ENCODE measurements at regions not wholly inside any gene's neighbourhood (a gene's known extent, or its start where the extent isn't known, plus 50 kb on each side); places are given as distances from the start of the nearest gene placed in this dataset.

- Histone ChIP-seq H3K27me3 (ENCODE audit: control insufficient read depth, insufficient read depth) (no peaks in the 10 kb centered on the region), H3K27ac (ENCODE audit: low read length) (no peak overlapping the region), H3K9me3 (ENCODE audit: control insufficient read depth, low read length) (no peaks in the 10 kb centered on the region), H3K4me1 (ENCODE audit: control insufficient read depth, insufficient read depth, low read length) (no peaks in the 10 kb centered on the region), H3K4me3 (ENCODE audit: low read length) (no peak overlapping the region)
- ATAC-seq (no peak), DNase-seq (no peak)
- WGBS, result 94% methylated on average over 1 of the region's 1 CpG
- intact Hi-C loops (cut with DNase I), result no loop called here
These were observed 277.3 kb downstream of the SLC16A7 start for GRCh38 chr12:59873136-59873535.

GRCh38 chr12:59874781-59875180, 279.0 kb downstream of the SLC16A7 start:
- H3K27me3 ChIP-seq (ENCODE audit: control insufficient read depth, insufficient read depth), result no peaks in the 10 kb centered on the region
- H3K4me1 ChIP-seq (ENCODE audit: control insufficient read depth, insufficient read depth, low read length), result no peaks in the 10 kb centered on the region
- no peak overlapping the region for H3K4me3 ChIP-seq (ENCODE audit: low read length)
- no peak overlapping the region for H3K27ac ChIP-seq (ENCODE audit: low read length)
- no peak for DNase-seq
- 44% methylated on average over 1 of the region's 1 CpG for WGBS
- H3K9me3 ChIP-seq (ENCODE audit: control insufficient read depth, low read length), result no peaks in the 10 kb centered on the region
- intact Hi-C loops (cut with DNase I), result no loop called here
- no peak for ATAC-seq

- no peak overlapping the region for H3K27ac ChIP-seq (ENCODE audit: low read length)
- H3K4me1 ChIP-seq (ENCODE audit: control insufficient read depth, insufficient read depth, low read length), result no peaks in the 10 kb centered on the region
- DNase-seq, result no peak
- H3K9me3 ChIP-seq (ENCODE audit: control insufficient read depth, low read length), result no peaks in the 10 kb centered on the region
- H3K4me3 ChIP-seq (ENCODE audit: low read length), result no peak overlapping the region
- WGBS, result 45% methylated on average over 2 of the region's 2 CpGs
- no peak for ATAC-seq
- intact Hi-C loops (cut with DNase I), result no loop called here
- no peaks in the 10 kb centered on the region for H3K27me3 ChIP-seq (ENCODE audit: control insufficient read depth, insufficient read depth)
These were observed 290.4 kb downstream of the SLC16A7 start for GRCh38 chr12:59886131-59886733.

- no peaks in the 10 kb centered on the region for H3K9me3 ChIP-seq (ENCODE audit: control insufficient read depth, low read length)
- intact Hi-C loops (cut with DNase I), result no loop called here
- WGBS, result 66% methylated on average over 3 of the region's 3 CpGs
- H3K4me3 ChIP-seq (ENCODE audit: low read length), result no peak overlapping the region
- H3K4me1 ChIP-seq (ENCODE audit: control insufficient read depth, insufficient read depth, low read length), result no peaks in the 10 kb centered on the region
- no peak overlapping the region for H3K27ac ChIP-seq (ENCODE audit: low read length)
- no peak for ATAC-seq
- no peaks in the 10 kb centered on the region for H3K27me3 ChIP-seq (ENCODE audit: control insufficient read depth, insufficient read depth)
- no peak for DNase-seq
These were observed 291.3 kb downstream of the SLC16A7 start for GRCh38 chr12:59887178-59887577.

- 83% methylated on average over 3 of the region's 3 CpGs for WGBS
- H3K4me1 ChIP-seq (ENCODE audit: control insufficient read depth, insufficient read depth, low read length), result no peaks in the 10 kb centered on the region
- intact Hi-C loops (cut with DNase I), result no loop called here
- no peak overlapping the region for H3K4me3 ChIP-seq (ENCODE audit: low read length)
- no peak for ATAC-seq
- no peak overlapping the region for H3K27ac ChIP-seq (ENCODE audit: low read length)
- no peak for DNase-seq
- H3K9me3 ChIP-seq (ENCODE audit: control insufficient read depth, low read length), result no peaks in the 10 kb centered on the region
- no peaks in the 10 kb centered on the region for H3K27me3 ChIP-seq (ENCODE audit: control insufficient read depth, insufficient read depth)
These were observed 295.2 kb downstream of the SLC16A7 start for GRCh38 chr12:59890896-59891579.

GRCh38 chr12:59895166-59895775, 299.4 kb downstream of the SLC16A7 start:
- H3K27me3 ChIP-seq (ENCODE audit: control insufficient read depth, insufficient read depth), result no peaks in the 10 kb centered on the region
- no peak overlapping the region for H3K4me3 ChIP-seq (ENCODE audit: low read length)
- no peaks in the 10 kb centered on the region for H3K9me3 ChIP-seq (ENCODE audit: control insufficient read depth, low read length)
- intact Hi-C loops (cut with DNase I), result no loop called here
- no peaks in the 10 kb centered on the region for H3K4me1 ChIP-seq (ENCODE audit: control insufficient read depth, insufficient read depth, low read length)
- H3K27ac ChIP-seq (ENCODE audit: low read length), result no peak overlapping the region
- ATAC-seq (no peak), DNase-seq (no peak)
- WGBS, result 78% methylated on average over 1 of the region's 1 CpG

- Histone ChIP-seq H3K4me1 (ENCODE audit: control insufficient read depth, insufficient read depth, low read length) (no peaks in the 10 kb centered on the region), H3K4me3 (ENCODE audit: low read length) (no peak overlapping the region), H3K27ac (ENCODE audit: low read length) (no peak overlapping the region), H3K27me3 (ENCODE audit: control insufficient read depth, insufficient read depth) (no peaks in the 10 kb centered on the region), H3K9me3 (ENCODE audit: control insufficient read depth, low read length) (no peaks in the 10 kb centered on the region)
- DNase-seq (no peak), ATAC-seq (peak; percentile 55 to 89)
- intact Hi-C loops (cut with DNase I), result no loop called here
- 52% methylated on average over 3 of the region's 3 CpGs for WGBS
These were observed 309.2 kb downstream of the SLC16A7 start for GRCh38 chr12:59904874-59905521.

GRCh38 chr12:59911516-59911915, 315.7 kb downstream of the SLC16A7 start:
- intact Hi-C loops (cut with DNase I), result no loop called here
- H3K27ac ChIP-seq (ENCODE audit: low read length), result no peak overlapping the region
- no peak overlapping the region for H3K4me3 ChIP-seq (ENCODE audit: low read length)
- no peaks in the 10 kb centered on the region for H3K27me3 ChIP-seq (ENCODE audit: control insufficient read depth, insufficient read depth)
- WGBS, result 87% methylated on average over 3 of the region's 3 CpGs
- no peaks in the 10 kb centered on the region for H3K4me1 ChIP-seq (ENCODE audit: control insufficient read depth, insufficient read depth, low read length)
- no peak for DNase-seq
- H3K9me3 ChIP-seq (ENCODE audit: control insufficient read depth, low read length), result no peaks in the 10 kb centered on the region
- ATAC-seq, result no peak

GRCh38 chr12:59916988-59917387, 321.2 kb downstream of the SLC16A7 start:
- intact Hi-C loops (cut with DNase I), result no loop called here
- Histone ChIP-seq H3K4me1 (ENCODE audit: control insufficient read depth, insufficient read depth, low read length) (no peaks in the 10 kb centered on the region), H3K27me3 (ENCODE audit: control insufficient read depth, insufficient read depth) (no peaks in the 10 kb centered on the region), H3K4me3 (ENCODE audit: low read length) (no peak overlapping the region), H3K9me3 (ENCODE audit: control insufficient read depth, low read length) (no peaks in the 10 kb centered on the region), H3K27ac (ENCODE audit: low read length) (no peak overlapping the region)
- no peak for DNase-seq
- ATAC-seq, result no peak

GRCh38 chr12:59927032-59927431, 331.2 kb downstream of the SLC16A7 start:
- intact Hi-C loops (cut with DNase I), result no loop called here
- H3K27me3 ChIP-seq (ENCODE audit: control insufficient read depth, insufficient read depth), result no peaks in the 10 kb centered on the region
- H3K9me3 ChIP-seq (ENCODE audit: control insufficient read depth, low read length), result no peaks in the 10 kb centered on the region
- ATAC-seq, result no peak
- 74% methylated on average over 1 of the region's 1 CpG for WGBS
- no peaks in the 10 kb centered on the region for H3K4me1 ChIP-seq (ENCODE audit: control insufficient read depth, insufficient read depth, low read length)
- no peak for DNase-seq
- no peak overlapping the region for H3K4me3 ChIP-seq (ENCODE audit: low read length)
- H3K27ac ChIP-seq (ENCODE audit: low read length), result no peak overlapping the region

GRCh38 chr12:59928416-59928815, 332.6 kb downstream of the SLC16A7 start:
- Histone ChIP-seq H3K4me3 (ENCODE audit: low read length) (no peak overlapping the region), H3K4me1 (ENCODE audit: control insufficient read depth, insufficient read depth, low read length) (no peaks in the 10 kb centered on the region), H3K9me3 (ENCODE audit: control insufficient read depth, low read length) (no peaks in the 10 kb centered on the region), H3K27ac (ENCODE audit: low read length) (no peak overlapping the region), H3K27me3 (ENCODE audit: control insufficient read depth, insufficient read depth) (no peaks in the 10 kb centered on the region)
- intact Hi-C loops (cut with DNase I), result no loop called here
- WGBS, result 87% methylated on average over 1 of the region's 1 CpG
- ATAC-seq (no peak), DNase-seq (no peak)
